Endothelial cell (in vitro differentiated cells): ENCODE measurements at regions not wholly inside any gene's neighbourhood (a gene's known extent, or its start where the extent isn't known, plus 50 kb on each side); places are given as distances from the start of the nearest gene placed in this dataset.
"Not testable (repeated sequence)": the region's sequence is repeated elsewhere in the genome, so short reads cannot be mapped to it uniquely, and the experiment has no call there.

ENCODE experiments used
- DNase-seq: peaks from one replicate; pipeline ENCODE4 v3.0.0; 2021; ENCODE audit warnings: low spot score
- H3K27ac Mint-ChIP-seq: one replicate; pipeline ENCODE4 v1.8.0; 2021; ENCODE audit warnings: mixed read lengths, inconsistent platforms; ENCODE audit not compliant: unreplicated experiment
- H3K27me3 Mint-ChIP-seq: one replicate; pipeline ENCODE4 v1.8.0; 2021; ENCODE audit warnings: mild to moderate bottlenecking, moderate library complexity, mixed read lengths, inconsistent platforms; ENCODE audit not compliant: unreplicated experiment
- H3K36me3 Mint-ChIP-seq: one replicate; pipeline ENCODE4 v1.8.0; 2021; ENCODE audit warnings: mild to moderate bottlenecking, low read depth, mixed read lengths, inconsistent platforms; ENCODE audit not compliant: unreplicated experiment
- H3K4me1 Mint-ChIP-seq: one replicate; pipeline ENCODE4 v1.8.0; 2021; ENCODE audit warnings: mild to moderate bottlenecking, mixed read lengths, inconsistent platforms; ENCODE audit not compliant: unreplicated experiment
- H3K4me3 Mint-ChIP-seq: one replicate; pipeline ENCODE4 v1.8.0; 2021; ENCODE audit warnings: mild to moderate bottlenecking, mixed read lengths, inconsistent platforms; ENCODE audit not compliant: unreplicated experiment
- H3K9me3 Mint-ChIP-seq: one replicate; pipeline ENCODE4 v1.8.0; 2021; ENCODE audit warnings: mixed read lengths, inconsistent platforms; ENCODE audit not compliant: unreplicated experiment
- TF ChIP-seq, protein P1 (sequence below): fragments of 200-600 bp; sonication (generic); IDR thresholded peaks from one replicate; pipeline ENCODE4 v1.5.0; 2021; ENCODE audit warnings: antibody characterized with exemption; ENCODE audit not compliant: unreplicated experiment

DNA sequence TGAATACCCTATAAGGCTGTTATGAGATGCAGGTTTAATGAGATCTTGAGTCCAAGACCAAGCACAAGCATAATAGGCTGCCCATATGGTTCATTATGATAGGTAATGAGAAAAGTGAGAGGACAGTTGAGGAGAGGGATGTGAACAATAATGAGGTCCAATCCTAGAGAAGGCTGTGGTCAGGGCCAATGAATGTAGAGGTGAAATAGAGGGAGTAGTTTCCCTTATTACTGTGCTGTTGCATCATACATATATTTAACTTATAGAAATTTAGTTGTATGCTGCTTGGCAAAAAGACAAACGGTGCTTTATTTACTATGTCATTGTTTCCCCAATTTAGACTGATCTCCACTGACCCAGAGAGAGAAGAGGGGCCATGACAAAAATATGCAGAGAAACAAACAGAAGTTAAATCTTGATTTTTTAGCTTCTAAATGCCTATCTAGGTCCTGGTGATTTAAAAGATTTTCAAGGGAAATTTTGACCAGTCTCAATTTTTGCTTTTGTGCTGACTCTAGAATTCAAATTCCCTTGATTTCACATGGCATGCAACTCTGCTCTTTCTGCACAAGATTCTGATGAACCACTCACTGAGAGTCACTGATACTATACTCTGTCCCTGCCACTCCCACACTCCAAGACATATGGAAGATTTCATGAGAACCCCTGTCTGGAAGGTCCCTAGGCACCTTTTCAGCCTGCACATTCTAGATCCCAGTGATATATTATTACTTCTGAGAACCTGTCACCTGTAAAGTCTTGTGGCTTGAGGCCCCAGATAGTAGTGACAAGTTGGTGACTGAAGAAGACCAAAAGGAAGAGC is 159.7 kb downstream of the VSIG4 start:
- no peak overlapping the region for H3K4me3 Mint-ChIP-seq
- no peaks in the 10 kb centered on the region for H3K36me3 Mint-ChIP-seq
- no peak overlapping the region for H3K27ac Mint-ChIP-seq
- H3K4me1 Mint-ChIP-seq, result no peaks in the 10 kb centered on the region
- no peaks in the 10 kb centered on the region for H3K9me3 Mint-ChIP-seq
- peaks cover 2% of the 10 kb centered on the region for H3K27me3 Mint-ChIP-seq
- no peak for DNase-seq
- TF ChIP-seq, protein P1, sequence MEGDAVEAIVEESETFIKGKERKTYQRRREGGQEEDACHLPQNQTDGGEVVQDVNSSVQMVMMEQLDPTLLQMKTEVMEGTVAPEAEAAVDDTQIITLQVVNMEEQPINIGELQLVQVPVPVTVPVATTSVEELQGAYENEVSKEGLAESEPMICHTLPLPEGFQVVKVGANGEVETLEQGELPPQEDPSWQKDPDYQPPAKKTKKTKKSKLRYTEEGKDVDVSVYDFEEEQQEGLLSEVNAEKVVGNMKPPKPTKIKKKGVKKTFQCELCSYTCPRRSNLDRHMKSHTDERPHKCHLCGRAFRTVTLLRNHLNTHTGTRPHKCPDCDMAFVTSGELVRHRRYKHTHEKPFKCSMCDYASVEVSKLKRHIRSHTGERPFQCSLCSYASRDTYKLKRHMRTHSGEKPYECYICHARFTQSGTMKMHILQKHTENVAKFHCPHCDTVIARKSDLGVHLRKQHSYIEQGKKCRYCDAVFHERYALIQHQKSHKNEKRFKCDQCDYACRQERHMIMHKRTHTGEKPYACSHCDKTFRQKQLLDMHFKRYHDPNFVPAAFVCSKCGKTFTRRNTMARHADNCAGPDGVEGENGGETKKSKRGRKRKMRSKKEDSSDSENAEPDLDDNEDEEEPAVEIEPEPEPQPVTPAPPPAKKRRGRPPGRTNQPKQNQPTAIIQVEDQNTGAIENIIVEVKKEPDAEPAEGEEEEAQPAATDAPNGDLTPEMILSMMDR, result no peak

DNA sequence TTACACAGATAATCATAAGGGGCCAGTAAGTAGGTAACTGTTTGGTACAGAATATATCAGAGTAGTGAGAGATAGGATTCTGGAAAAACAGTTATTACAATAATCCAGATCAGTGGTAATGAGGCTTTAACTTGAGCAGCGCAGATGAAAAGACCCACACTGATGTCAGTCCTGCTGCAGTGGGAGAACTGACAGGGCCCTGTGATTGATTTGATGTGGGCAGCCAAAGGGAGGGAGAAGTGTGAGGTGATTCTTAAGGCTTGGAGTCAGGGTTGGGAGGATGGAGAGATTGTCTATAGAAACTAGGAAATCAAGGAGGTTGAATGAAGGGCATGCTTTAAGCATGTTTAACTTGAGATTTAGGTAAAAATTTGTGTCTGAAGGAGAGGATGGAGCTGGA is 161.4 kb downstream of the VSIG4 start:
- Mint-ChIP-seq H3K36me3 (no peaks in the 10 kb centered on the region), H3K4me3 (no peak overlapping the region), H3K27me3 (peaks cover 2% of the 10 kb centered on the region), H3K9me3 (no peaks in the 10 kb centered on the region), H3K4me1 (no peaks in the 10 kb centered on the region), H3K27ac (no peak overlapping the region)
- TF ChIP-seq, protein P1, result no peak
- no peak for DNase-seq

DNA sequence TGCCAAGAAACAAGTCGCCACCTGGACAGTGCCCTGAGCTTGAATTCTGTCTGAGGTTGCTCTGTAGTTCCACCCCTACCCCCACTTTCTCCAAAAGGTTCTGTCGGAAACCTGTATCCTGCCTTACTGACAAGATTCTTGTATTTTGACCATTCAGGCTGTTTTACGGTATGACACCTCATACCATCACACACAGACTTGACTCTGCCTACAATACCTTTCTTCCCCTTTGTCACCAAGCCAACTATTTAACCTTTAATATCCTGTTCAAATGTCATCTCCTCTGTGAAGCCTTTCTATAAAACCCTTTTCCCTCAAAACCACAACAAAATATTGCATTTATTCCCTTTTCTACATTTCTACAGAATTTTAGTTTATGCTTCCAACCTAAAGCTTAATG is 161.9 kb downstream of the VSIG4 start:
- H3K36me3 Mint-ChIP-seq, result no peaks in the 10 kb centered on the region
- H3K4me1 Mint-ChIP-seq, result no peaks in the 10 kb centered on the region
- TF ChIP-seq, protein P1, result no peak
- H3K4me3 Mint-ChIP-seq, result no peak overlapping the region
- H3K27ac Mint-ChIP-seq, result no peak overlapping the region
- no peaks in the 10 kb centered on the region for H3K9me3 Mint-ChIP-seq
- DNase-seq, result no peak
- H3K27me3 Mint-ChIP-seq, result peaks cover 2% of the 10 kb centered on the region

DNA sequence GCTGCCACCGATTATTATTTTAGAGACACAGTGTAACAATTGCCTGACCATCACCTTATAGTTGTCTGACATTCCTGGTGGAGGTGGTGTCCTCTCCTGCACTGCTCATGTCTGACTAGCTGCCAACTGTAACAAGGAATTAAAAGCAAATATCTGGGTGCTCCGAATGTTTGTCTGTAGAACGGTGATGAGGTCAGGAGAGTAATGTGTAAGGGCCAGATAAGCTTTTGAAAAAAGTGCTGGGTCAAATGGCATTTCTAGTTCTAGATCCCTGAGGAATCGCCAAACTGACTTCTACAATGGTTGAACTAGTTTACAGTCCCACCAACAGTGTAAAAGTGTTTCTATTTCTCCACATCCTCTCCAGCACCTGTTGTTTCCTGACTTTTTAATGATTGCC is 164.3 kb downstream of the VSIG4 start:
- H3K27ac Mint-ChIP-seq, result not testable (repeated sequence)

DNA sequence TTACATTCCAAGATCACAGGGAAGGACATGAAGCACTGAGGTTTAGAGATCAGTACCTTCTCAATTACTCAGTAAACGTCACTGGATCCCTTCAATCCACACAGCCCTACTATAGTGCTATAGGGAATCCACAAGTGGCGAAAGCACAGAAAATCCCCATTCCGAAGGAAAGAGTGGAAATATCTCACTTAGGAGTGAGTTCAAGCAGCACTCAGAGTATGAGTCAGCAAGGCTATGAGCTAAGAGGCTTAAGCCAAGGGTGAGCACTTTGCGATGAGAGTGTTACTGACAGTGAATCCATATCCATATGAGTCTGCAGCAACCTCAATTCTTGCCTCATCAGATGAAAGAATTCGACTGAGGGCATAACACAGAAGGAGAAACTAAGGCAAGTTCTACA is 165.1 kb downstream of the VSIG4 start:
- DNase-seq, result no peak
- H3K27me3 Mint-ChIP-seq, result no peaks in the 10 kb centered on the region
- H3K36me3 Mint-ChIP-seq, result no peaks in the 10 kb centered on the region
- TF ChIP-seq, protein P1, result no peak
- H3K4me3 Mint-ChIP-seq, result no peak overlapping the region
- H3K9me3 Mint-ChIP-seq, result no peaks in the 10 kb centered on the region
- no peaks in the 10 kb centered on the region for H3K4me1 Mint-ChIP-seq
- no peak overlapping the region for H3K27ac Mint-ChIP-seq

More for the DNA sequence above, 164.3 kb downstream of the VSIG4 start:
- H3K27me3 Mint-ChIP-seq, H3K4me1 Mint-ChIP-seq, DNase-seq, H3K4me3 Mint-ChIP-seq, H3K9me3 Mint-ChIP-seq, H3K36me3 Mint-ChIP-seq: not testable (repeated sequence)
